Stimulated activated CD4-positive, alpha-beta T cell treated with anti-CD3 and anti-CD28 coated beads, Interleukin-2, amount 100 ng/mL, for 4 hours (primary cell): ENCODE measurements at regions not wholly inside any gene's neighbourhood (a gene's known extent, or its start where the extent isn't known, plus 50 kb on each side); places are given as distances from the start of the nearest gene placed in this dataset.

Experiments
- DNase-seq: peaks from one replicate; pipeline ENCODE4 v3.0.0-alpha.2; 2020; ENCODE audit warnings: low read depth

DNA sequence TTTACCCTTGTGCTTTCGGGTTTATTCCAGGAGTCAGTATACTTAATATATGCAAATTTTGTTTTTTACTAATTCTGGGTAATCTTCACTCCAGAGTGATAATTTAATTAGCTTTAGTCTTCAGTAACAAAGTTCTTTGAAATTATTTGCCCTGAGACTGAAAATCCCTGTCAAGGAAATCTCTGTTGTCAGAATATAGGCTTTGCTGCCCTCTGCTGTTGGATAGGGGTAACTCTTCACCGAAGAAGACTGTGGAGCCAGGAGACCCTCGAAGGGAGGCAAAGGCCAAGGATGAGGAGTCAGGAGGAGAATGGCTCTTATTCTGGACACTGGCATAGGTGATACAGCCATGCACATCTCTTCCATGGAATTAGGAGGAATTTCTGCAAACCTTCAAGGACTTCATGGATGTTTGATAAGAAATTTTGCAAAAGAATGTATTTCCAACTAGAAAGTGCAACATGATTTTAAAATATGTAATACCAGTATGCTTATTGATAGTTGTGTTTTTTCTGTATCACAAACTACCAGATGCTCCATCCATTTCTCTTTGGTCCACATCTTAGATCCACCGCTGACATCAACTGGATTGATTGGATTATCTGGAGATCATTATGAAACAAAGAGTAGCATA is 182.3 kb downstream of the RDH14 start:
- DNase-seq: no peak

DNA sequence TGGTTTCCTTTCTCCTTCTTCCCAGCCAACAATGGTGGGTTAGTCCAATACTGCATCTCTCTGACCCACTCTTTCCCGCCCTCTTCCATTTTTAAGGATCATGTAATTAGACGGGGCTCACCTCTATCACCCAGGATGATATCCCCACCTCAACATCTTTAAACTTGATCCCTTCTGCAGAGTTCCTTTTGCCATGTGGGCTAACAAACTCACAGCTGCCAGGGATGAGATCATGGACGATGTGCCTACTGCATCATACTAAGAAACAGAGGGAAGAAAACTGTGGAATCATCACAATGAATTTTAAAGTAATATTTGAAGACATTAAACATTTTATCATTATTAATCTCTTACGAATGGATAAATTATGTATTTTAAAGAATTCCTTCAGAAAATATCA is 183.5 kb downstream of the RDH14 start:
- no peak for DNase-seq

- no peak for DNase-seq
Observed at GRCh38 chr2:18373664-18374063, 186.8 kb downstream of the RDH14 start.

- DNase-seq: no peak
Observed at GRCh38 chr2:18373081-18373480, 187.4 kb downstream of the RDH14 start.

- no peak for DNase-seq
Observed at GRCh38 chr2:18372641-18373040, 187.8 kb downstream of the RDH14 start.

DNA sequence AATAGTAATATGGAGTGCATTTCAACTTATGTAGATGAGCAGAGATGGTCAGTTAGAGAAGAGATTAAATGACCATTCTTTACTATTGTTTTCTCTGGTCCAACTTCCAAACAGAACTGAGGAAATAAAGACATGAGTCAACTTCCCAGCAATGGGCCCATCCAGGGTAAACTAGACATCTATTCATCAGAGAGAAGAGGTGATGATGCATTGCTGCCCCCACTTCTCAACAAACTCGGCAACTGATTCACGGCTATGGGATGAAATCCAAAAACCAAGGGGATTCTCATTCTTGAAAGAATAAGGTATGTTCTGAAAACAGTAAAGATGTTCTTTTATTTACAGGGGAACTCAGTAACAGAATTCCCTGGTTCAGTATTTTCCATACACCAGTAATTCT is 190.7 kb downstream of the RDH14 start:
- DNase-seq: no peak

GRCh38 chr2:18368008-18368407 is 192.4 kb downstream of the RDH14 start:
- DNase-seq: no peak

- DNase-seq: no peak
Observed at GRCh38 chr2:18365342-18365741, 195.1 kb downstream of the RDH14 start.

- DNase-seq: no peak
Observed at GRCh38 chr2:18363348-18363747, 197.1 kb downstream of the RDH14 start.

GRCh38 chr2:18362696-18363095 is 197.8 kb downstream of the RDH14 start:
- DNase-seq: no peak

- DNase-seq: no peak
Observed at GRCh38 chr2:18357537-18357936, 202.9 kb downstream of the RDH14 start.

- DNase-seq: no peak
Observed at GRCh38 chr2:18356676-18357075, 203.8 kb downstream of the RDH14 start.

GRCh38 chr2:18349421-18349820 is 211.0 kb downstream of the RDH14 start:
- DNase-seq: no peak

DNA sequence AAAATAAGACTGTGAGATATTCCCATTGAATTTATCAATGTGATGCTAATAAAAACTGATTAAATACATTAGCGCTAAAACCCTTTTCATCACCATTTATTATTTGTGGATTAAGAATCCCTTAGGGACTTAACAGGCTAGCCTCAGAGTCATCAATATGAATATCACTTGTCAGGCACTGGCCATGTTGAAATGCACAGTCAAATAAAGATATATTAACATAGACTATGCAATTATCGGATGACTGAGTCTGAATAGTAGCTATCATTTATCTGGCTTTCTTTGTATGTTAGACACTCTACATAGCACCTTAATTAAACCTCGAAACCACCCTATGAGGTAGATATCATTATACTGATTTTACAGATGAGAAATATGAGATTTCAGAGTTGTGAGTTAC is 213.6 kb downstream of the RDH14 start:
- DNase-seq: no peak

GRCh38 chr2:18346344-18346743 is 214.1 kb downstream of the RDH14 start:
- no peak for DNase-seq

GRCh38 chr2:18345848-18346247 is 214.6 kb downstream of the RDH14 start:
- DNase-seq: no peak

DNA sequence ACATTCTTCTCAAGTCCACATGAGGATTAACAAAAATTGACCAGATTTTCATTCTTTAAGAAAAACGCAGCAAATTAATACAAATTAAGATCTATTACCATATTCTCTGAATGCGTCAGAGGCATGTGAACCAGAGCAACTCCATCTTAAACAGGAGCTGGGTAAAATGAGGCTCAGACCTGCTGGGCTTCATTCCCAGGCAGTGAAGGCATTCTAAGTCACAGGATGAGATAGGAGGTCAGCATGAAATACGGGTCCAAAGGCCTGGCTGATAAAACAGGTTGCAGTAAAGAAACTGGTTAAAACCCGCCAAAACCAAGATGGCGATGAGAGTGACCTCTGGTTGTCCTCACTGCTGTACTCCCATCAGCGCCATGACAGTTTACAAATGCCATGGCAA is 217.6 kb downstream of the RDH14 start:
- no peak for DNase-seq

DNA sequence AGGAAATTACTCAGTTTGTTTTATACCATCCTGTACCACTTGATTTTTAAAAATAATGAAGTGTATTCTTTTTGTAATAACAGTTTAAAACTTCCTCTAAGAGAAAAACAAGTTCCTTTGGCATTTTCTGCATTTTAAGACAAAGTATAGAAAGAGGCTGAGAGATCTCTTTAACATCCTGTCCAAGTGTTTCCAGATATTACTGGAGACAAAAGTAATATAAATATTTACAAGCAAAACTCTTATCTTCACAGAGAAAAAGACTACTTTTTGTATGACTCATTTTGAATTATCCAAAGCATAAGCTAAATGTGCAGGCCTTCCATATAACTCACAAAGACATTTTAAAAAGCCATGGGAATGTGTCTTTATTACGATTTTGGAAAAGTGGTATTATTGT is 221.1 kb downstream of the RDH14 start:
- no peak for DNase-seq

GRCh38 chr2:18336975-18337374 is 223.5 kb downstream of the RDH14 start:
- no peak for DNase-seq

DNA sequence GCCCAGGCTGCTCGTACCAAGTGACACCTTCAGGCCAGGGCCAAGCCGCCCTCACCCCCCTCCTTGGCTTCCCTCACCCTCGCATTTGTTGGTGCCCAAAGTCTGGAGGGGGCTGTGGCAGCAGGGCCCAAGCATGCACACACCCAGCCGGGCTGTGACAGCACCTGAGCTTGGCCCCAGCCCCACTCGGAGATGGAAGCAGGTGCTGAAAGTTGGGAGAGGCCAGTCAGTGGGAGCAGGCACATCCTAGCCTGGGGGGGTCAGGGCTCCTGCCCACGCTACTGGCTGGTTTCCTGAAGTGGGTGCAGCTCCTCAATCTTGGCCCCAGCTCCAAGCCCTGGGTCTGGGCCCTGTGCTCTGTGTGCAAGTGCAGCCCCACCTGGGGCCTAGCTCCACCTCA is 228.0 kb downstream of the RDH14 start:
- no peak for DNase-seq

DNA sequence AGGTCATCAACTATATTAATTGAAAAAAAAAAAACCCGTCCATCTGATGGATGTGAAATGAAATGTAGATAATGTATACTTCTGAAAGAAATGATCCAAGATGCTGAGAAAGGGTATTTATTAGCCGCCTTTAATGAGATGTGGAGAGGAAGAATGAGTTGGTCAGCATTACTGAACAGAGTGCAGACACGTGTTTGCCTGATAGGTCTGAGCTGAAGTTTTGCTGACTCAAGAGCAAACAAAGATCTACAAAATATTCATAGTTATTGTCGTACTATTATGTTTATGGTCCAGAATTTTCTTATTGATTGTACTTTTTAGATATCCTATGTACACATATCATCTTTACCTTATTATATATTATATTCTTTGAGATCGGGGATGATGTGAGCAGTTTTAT is 235.3 kb downstream of the RDH14 start:
- DNase-seq: no peak

GRCh38 chr2:18319987-18320386 is 240.5 kb downstream of the RDH14 start:
- no peak for DNase-seq

- no peak for DNase-seq
Observed at GRCh38 chr2:18317017-18317416, 243.4 kb downstream of the RDH14 start.

DNA sequence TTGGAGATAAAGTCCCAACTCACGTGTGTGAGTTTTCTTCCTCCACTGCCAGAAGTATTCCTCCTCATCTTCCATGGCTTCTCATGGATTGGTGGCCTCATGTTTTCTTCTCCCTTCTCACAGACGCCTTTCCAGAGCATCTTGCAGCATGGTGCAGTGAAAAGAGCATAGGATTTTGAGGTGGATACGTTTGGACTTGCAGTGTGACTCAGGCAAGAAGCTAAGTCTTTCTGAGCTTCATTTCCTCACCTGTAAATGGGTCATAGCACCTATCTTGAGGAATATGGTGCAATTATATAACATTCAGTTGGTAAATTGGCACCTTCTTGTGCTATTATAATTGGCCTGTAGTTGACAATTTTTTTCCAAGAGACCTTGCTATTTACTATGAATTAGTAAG is 247.6 kb downstream of the RDH14 start:
- DNase-seq: no peak
